Gastrocnemius medialis (tissue), 4 donors: ENCODE measurements at regions not wholly inside any gene's neighbourhood (a gene's known extent, or its start where the extent isn't known, plus 50 kb on each side); places are given as distances from the start of the nearest gene placed in this dataset.

Source experiments
- ATAC-seq, 2 donors: fragments of 150-250 bp; one replicate each; pipeline ENCODE4 v1.9.1; 2016
- DNase-seq, 2 donors: peaks; one replicate each; pipeline ENCODE4 v3.0.0-alpha.2; 2019
- H3K27ac ChIP-seq, 4 donors: fragments of 200-600 bp; sonication (generic); 1 replicate in 1 of 4; 2 replicates in 3 of 4; pipeline ENCODE4 v1.5.1; 2016 to 2018; ENCODE audit warnings: mild to moderate bottlenecking in 2 of 4, moderate library complexity in 1 of 4
- H3K27me3 ChIP-seq, 3 donors: fragments of 200-600 bp; sonication (generic) in 2 of 3; 1 replicate in 1 of 3; 2 replicates in 2 of 3; pipeline versions ENCODE4 v1.5.1 to v1.6.0; 2016 to 2019; ENCODE audit warnings: mild to moderate bottlenecking in 1 of 3, moderate library complexity in 1 of 3
- H3K36me3 ChIP-seq, 2 donors: fragments of 200-600 bp; sonication (generic) in 1 of 2; one replicate each; pipeline ENCODE4 v1.5.1; 2017 to 2018
- H3K4me1 ChIP-seq, 2 donors: fragments of 200-600 bp; sonication (generic) in 1 of 2; one replicate each; pipeline ENCODE4 v1.5.1; 2016 to 2017; ENCODE audit warnings: mild to moderate bottlenecking in 2 of 2
- H3K4me3 ChIP-seq, 4 donors: fragments of 200-600 bp; sonication (generic) in 3 of 4; 1 replicate in 1 of 4; 2 replicates in 3 of 4; pipeline ENCODE4 v1.5.1; 2016 to 2019; ENCODE audit warnings: mild to moderate bottlenecking in 2 of 4
- H3K9me3 ChIP-seq, 3 donors: fragments of 200-600 bp; sonication (generic) in 2 of 3; 1 replicate in 1 of 3; 2 replicates in 2 of 3; pipeline ENCODE4 v1.5.1; 2016 to 2019
- POLR2A ChIP-seq, 2 donors: fragments of 450-650 bp; IDR thresholded peaks; one replicate each; pipeline ENCODE4 v1.6.1; 2017; ENCODE audit warnings: antibody characterized with exemption in 2 of 2, mild to moderate bottlenecking in 2 of 2, moderate library complexity in 2 of 2
- in situ Hi-C, 4 donors: fragments of 200-750 bp; cut with MboI; loops; one replicate each; pipeline versions ENCODE4 v1.15.0 to v1.8.0; 2017; ENCODE audit warnings: low sequenced_read_pairs in 4 of 4
- intact Hi-C: fragments of 100-400 bp; cut with DNase I; formaldehyde crosslinking; loops from one replicate; pipeline ENCODE4 v1.15.1; 2023; ENCODE audit warnings: low total_unique reads
- TF ChIP-seq, protein P1 (sequence below), 5 experiments: fragments of 450-650 bp in 3 of 5; fragments of 200-600 bp in 2 of 5; sonication (generic) in 2 of 5; IDR thresholded peaks in 4 of 5; conservative IDR thresholded peaks in 1 of 5; 1 replicate in 4 of 5; 2 replicates in 1 of 5; pipeline ENCODE4 v1.5.1; 2016 to 2019; ENCODE audit warnings: antibody characterized with exemption in 5 of 5, mild to moderate bottlenecking in 3 of 5, moderate library complexity in 3 of 5

DNA sequence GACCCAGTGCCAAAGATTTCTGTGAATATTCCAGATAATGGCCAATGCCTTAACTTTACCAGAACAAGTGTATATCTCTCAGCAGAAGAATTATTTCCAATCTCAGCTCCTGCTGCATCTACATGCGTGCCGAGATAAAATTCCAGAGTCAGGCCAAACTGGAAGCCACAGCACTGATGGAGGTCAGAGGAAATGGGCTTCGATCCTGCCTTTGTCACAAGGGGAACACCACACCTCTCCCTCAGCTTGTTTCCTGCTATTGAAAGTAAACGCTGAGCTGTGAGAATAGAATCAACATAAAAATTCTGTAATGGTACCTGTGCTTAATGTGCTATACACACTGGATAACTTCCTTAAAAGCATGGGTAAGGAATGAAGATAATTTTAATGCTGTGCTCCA is 255.5 kb downstream of the NEBL start:
- Histone ChIP-seq H3K4me1 (no peaks in the 10 kb centered on the region), H3K27me3 (no peaks in the 10 kb centered on the region), H3K4me3 (no peak overlapping the region), H3K36me3 (no peaks in the 10 kb centered on the region), H3K27ac (peak overlapping the region in 3 of 4 donors; percentile 32 to 55 (median 46)), H3K9me3 (no peaks in the 10 kb centered on the region)
- intact Hi-C loops (no loop called here), in situ Hi-C loops (no loop called here)
- no peak for TF ChIP-seq POLR2A (IDR thresholded peaks at IDR 0.05)
- TF ChIP-seq, protein P1, sequence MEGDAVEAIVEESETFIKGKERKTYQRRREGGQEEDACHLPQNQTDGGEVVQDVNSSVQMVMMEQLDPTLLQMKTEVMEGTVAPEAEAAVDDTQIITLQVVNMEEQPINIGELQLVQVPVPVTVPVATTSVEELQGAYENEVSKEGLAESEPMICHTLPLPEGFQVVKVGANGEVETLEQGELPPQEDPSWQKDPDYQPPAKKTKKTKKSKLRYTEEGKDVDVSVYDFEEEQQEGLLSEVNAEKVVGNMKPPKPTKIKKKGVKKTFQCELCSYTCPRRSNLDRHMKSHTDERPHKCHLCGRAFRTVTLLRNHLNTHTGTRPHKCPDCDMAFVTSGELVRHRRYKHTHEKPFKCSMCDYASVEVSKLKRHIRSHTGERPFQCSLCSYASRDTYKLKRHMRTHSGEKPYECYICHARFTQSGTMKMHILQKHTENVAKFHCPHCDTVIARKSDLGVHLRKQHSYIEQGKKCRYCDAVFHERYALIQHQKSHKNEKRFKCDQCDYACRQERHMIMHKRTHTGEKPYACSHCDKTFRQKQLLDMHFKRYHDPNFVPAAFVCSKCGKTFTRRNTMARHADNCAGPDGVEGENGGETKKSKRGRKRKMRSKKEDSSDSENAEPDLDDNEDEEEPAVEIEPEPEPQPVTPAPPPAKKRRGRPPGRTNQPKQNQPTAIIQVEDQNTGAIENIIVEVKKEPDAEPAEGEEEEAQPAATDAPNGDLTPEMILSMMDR (IDR thresholded peaks at IDR 0.05 in 4 of 5, conservative IDR thresholded peaks at IDR 0.05 in 1 of 5), result no peak
- DNase-seq (no peak), ATAC-seq (peak in 1 of 2 donors; percentile 52)

DNA sequence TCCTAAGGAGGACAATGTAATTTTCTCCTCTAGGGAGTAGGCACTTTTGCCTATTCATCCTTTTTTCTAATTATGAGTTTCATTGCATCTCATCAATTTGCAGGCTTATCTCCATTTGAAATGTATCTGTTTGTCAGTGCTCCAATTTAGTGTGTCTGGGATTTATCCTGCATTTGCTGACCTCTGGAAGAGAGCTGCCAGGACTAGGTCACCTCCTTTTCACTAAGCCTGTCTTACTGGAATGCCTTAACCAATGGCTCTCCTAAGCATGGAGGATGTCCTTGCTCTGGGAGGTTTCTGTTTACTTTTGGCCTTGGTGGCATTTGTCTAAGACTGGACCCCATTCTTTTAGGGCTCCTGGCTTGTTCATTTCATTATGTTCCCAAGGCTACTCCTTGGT is 261.5 kb downstream of the NEBL start:
- no peak for TF ChIP-seq POLR2A (IDR thresholded peaks at IDR 0.05)
- TF ChIP-seq, protein P1 (IDR thresholded peaks at IDR 0.05 in 4 of 5, conservative IDR thresholded peaks at IDR 0.05 in 1 of 5), result no peak
- in situ Hi-C loops, result no loop called here
- no peaks in the 10 kb centered on the region for H3K9me3 ChIP-seq
- DNase-seq (no peak), ATAC-seq (no peak)
- no peaks in the 10 kb centered on the region for H3K4me1 ChIP-seq
- intact Hi-C loops, result no loop called here
- H3K4me3 ChIP-seq, result no peak overlapping the region
- no peak overlapping the region for H3K27ac ChIP-seq
- H3K36me3 ChIP-seq, result no peaks in the 10 kb centered on the region
- H3K27me3 ChIP-seq, result no peaks in the 10 kb centered on the region

DNA sequence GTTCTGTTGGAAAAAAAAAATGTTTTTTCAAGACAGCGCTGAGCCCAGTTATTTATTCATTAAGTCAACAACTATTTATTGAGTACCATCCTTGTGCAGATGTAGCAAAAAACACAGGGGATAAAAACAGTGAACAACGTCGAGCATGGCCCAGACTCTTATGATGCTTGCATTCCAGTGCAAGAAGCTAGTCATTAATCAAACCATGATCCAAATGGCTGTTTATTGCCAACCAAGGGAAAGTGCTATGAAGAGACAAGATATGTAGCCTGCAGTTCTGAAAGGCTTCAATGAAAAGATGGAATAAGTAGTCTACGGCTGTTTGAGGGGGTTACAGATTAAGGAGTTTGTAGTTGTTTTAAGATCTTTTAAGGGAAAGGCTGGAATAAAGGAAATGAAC is 262.3 kb downstream of the NEBL start:
- DNase-seq (no peak), ATAC-seq (no peak)
- in situ Hi-C loops, result no loop called here
- no peaks in the 10 kb centered on the region for H3K27me3 ChIP-seq
- H3K27ac ChIP-seq, result no peak overlapping the region
- no peak overlapping the region for H3K4me3 ChIP-seq
- H3K9me3 ChIP-seq, result no peaks in the 10 kb centered on the region
- TF ChIP-seq, protein P1 (IDR thresholded peaks at IDR 0.05 in 4 of 5, conservative IDR thresholded peaks at IDR 0.05 in 1 of 5), result no peak
- no peak for TF ChIP-seq POLR2A (IDR thresholded peaks at IDR 0.05)
- intact Hi-C loops, result no loop called here
- no peaks in the 10 kb centered on the region for H3K36me3 ChIP-seq
- no peaks in the 10 kb centered on the region for H3K4me1 ChIP-seq

DNA sequence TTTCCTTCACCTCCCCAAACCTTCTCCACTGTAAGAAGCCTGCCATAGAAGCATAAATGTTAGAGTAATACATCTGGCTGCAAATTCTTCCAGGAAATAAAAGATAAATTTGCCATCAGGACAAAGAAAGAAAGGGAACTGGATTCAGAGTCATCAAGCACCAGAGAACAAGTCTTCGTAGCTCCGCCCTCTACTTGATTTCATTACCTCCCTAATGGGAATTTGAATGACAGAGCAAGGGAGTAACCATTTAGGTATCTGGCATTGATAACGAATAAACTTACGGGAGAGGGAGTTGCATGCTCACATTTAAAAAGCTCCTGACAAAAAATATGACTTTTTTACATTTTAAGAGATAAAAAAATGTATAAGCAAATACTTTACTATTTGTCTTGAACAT is 263.4 kb downstream of the NEBL start:
- H3K9me3 ChIP-seq, result no peaks in the 10 kb centered on the region
- H3K4me3 ChIP-seq, result no peak overlapping the region
- in situ Hi-C loops, result no loop called here
- ATAC-seq (no peak), DNase-seq (no peak)
- TF ChIP-seq POLR2A (IDR thresholded peaks at IDR 0.05), result no peak
- TF ChIP-seq, protein P1 (IDR thresholded peaks at IDR 0.05 in 4 of 5, conservative IDR thresholded peaks at IDR 0.05 in 1 of 5), result no peak
- H3K27me3 ChIP-seq, result no peaks in the 10 kb centered on the region
- intact Hi-C loops, result no loop called here
- no peaks in the 10 kb centered on the region for H3K4me1 ChIP-seq
- H3K27ac ChIP-seq, result no peak overlapping the region
- H3K36me3 ChIP-seq, result no peaks in the 10 kb centered on the region

DNA sequence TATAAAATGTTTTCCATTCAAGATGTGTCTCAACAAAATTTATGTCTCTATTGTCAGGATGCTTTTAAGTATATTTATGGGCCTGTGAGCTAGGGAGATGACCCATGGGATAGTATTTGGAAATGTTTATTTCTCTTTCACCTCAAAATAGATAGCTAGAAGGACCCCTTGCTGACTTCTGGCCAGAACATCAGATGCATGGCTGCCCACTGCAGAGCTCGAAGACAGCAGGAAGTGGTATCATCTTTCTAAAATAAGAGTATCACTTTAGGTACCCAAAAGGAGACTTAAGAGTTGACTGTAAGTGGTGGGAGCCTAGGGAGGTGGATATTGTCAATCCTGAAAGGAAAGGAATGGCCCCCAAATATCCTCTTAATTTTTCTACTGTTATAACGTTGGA is 264.4 kb downstream of the NEBL start:
- TF ChIP-seq POLR2A (IDR thresholded peaks at IDR 0.05), result no peak
- TF ChIP-seq, protein P1 (IDR thresholded peaks at IDR 0.05 in 4 of 5, conservative IDR thresholded peaks at IDR 0.05 in 1 of 5), result no peak
- in situ Hi-C loops, result no loop called here

More for the DNA sequence above, 264.4 kb downstream of the NEBL start:
- ATAC-seq (no peak), DNase-seq (no peak)
- Histone ChIP-seq H3K4me3 (no peak overlapping the region), H3K4me1 (no peaks in the 10 kb centered on the region), H3K27ac (no peak overlapping the region), H3K27me3 (no peaks in the 10 kb centered on the region), H3K36me3 (no peaks in the 10 kb centered on the region), H3K9me3 (no peaks in the 10 kb centered on the region)
- intact Hi-C loops, result no loop called here
